CD14-positive monocyte (primary cell): ENCODE measurements at regions not wholly inside any gene's neighbourhood (a gene's known extent, or its start where the extent isn't known, plus 50 kb on each side); places are given as distances from the start of the nearest gene placed in this dataset.
"Not testable (repeated sequence)": the region's sequence is repeated elsewhere in the genome, so short reads cannot be mapped to it uniquely, and the experiment has no call there.

ENCODE experiments used
- DNase-seq, 3 donors: peaks; one replicate each; pipeline ENCODE4 v3.0.0-alpha.2; 2011 to 2022
- H2AFZ ChIP-seq: 2 replicates; pipeline ENCODE4 v1.6.0; 2012; ENCODE audit warnings: mild to moderate bottlenecking, low read depth, low read length, inconsistent platforms; ENCODE audit not compliant: insufficient read depth, poor library complexity, severe bottlenecking
- H3K27ac ChIP-seq, 2 donors: 1 replicate in 1 of 2; 2 replicates in 1 of 2; pipeline ENCODE4 v1.5.1; 2012 to 2013; ENCODE audit warnings: low read length in 2 of 2, control low read depth in 1 of 2, inconsistent platforms in 1 of 2, low read depth in 1 of 2, mild to moderate bottlenecking in 1 of 2
- H3K27me3 ChIP-seq, 2 donors: one replicate each; pipeline versions ENCODE4 v1.6.0 to v1.6.1; 2011 to 2013; ENCODE audit warnings: low read length in 2 of 2; ENCODE audit not compliant: control insufficient read depth in 2 of 2, insufficient read depth in 2 of 2
- H3K36me3 ChIP-seq, 2 donors: replicated peaks in 1 of 2; 1 replicate in 1 of 2; 2 replicates in 1 of 2; pipeline versions ENCODE4 v1.5.1 to v1.6.1; 2012 to 2013; ENCODE audit warnings: low read length in 2 of 2, control low read depth in 1 of 2, inconsistent platforms in 1 of 2, mild to moderate bottlenecking in 1 of 2; ENCODE audit not compliant: insufficient read depth in 2 of 2, control insufficient read depth in 1 of 2
- H3K4me1 ChIP-seq, 2 donors: 1 replicate in 1 of 2; 2 replicates in 1 of 2; pipeline versions ENCODE4 v1.5.1 to v1.6.1; 2012 to 2013; ENCODE audit warnings: low read length in 2 of 2, control low read depth in 1 of 2, inconsistent platforms in 1 of 2, mild to moderate bottlenecking in 1 of 2, moderate library complexity in 1 of 2; ENCODE audit not compliant: insufficient read depth in 2 of 2, control insufficient read depth in 1 of 2
- H3K4me2 ChIP-seq: replicated peaks from 2 replicates; pipeline ENCODE3; 2012; ENCODE audit warnings: low read length, moderate library complexity, mild to moderate bottlenecking; ENCODE audit not compliant: poor library complexity, severe bottlenecking; ENCODE audit errors: extremely low read depth
- H3K4me3 ChIP-seq, 3 experiments: fragments of 200-600 bp in 1 of 3; sonication (generic) in 1 of 3; replicated peaks in 1 of 3; 1 replicate in 2 of 3; 2 replicates in 1 of 3; pipeline ENCODE4 v1.5.1; 2011 to 2013; ENCODE audit warnings: low read length in 3 of 3, mild to moderate bottlenecking in 3 of 3, control low read depth in 2 of 3, low read depth in 2 of 3, inconsistent platforms in 1 of 3, moderate library complexity in 1 of 3
- H3K79me2 ChIP-seq: 2 replicates; pipeline ENCODE4 v1.6.0; 2012; ENCODE audit warnings: mild to moderate bottlenecking, control low read depth, inconsistent platforms, low read length, moderate library complexity; ENCODE audit not compliant: insufficient read depth
- H3K9ac ChIP-seq: 2 replicates; pipeline ENCODE4 v1.6.0; 2017; ENCODE audit warnings: low read length, mild to moderate bottlenecking; ENCODE audit not compliant: insufficient read depth, poor library complexity, severe bottlenecking
- H3K9me3 ChIP-seq, 2 donors: replicated peaks in 1 of 2; 1 replicate in 1 of 2; 2 replicates in 1 of 2; pipeline versions ENCODE4 v1.5.1 to v1.6.1; 2012 to 2013; ENCODE audit warnings: low read length in 2 of 2, control low read depth in 1 of 2; ENCODE audit not compliant: control insufficient read depth in 1 of 2, insufficient read depth in 1 of 2
- H4K20me1 ChIP-seq: 2 replicates; pipeline ENCODE4 v1.6.0; 2012; ENCODE audit warnings: mild to moderate bottlenecking, low read length, control low read depth, moderate library complexity; ENCODE audit not compliant: insufficient read depth
- H3K27ac Mint-ChIP-seq, 7 donors: one replicate each; pipeline ENCODE4 v1.8.0; 2020; ENCODE audit warnings: mild to moderate bottlenecking in 7 of 7, mixed read lengths in 7 of 7, moderate library complexity in 6 of 7, inconsistent platforms in 2 of 7
- H3K27me3 Mint-ChIP-seq, 3 donors: one replicate each; pipeline ENCODE4 v1.8.0; 2021 to 2022; ENCODE audit warnings: low read depth in 3 of 3, mild to moderate bottlenecking in 3 of 3, mixed read lengths in 3 of 3, moderate library complexity in 3 of 3, inconsistent platforms in 1 of 3
- H3K36me3 Mint-ChIP-seq, 2 donors: one replicate each; pipeline ENCODE4 v1.8.0; 2020; ENCODE audit warnings: mixed read lengths in 2 of 2, inconsistent platforms in 1 of 2, mild to moderate bottlenecking in 1 of 2
- H3K4me1 Mint-ChIP-seq: one replicate; pipeline ENCODE4 v1.8.0; 2020; ENCODE audit warnings: mild to moderate bottlenecking, mixed read lengths
- H3K4me3 Mint-ChIP-seq, 2 donors: one replicate each; pipeline ENCODE4 v1.8.0; 2020; ENCODE audit warnings: mild to moderate bottlenecking in 2 of 2, mixed read lengths in 2 of 2, moderate library complexity in 1 of 2
- H3K9me3 Mint-ChIP-seq, 7 donors: one replicate each; pipeline ENCODE4 v1.8.0; 2020 to 2022; ENCODE audit warnings: mixed read lengths in 7 of 7, mild to moderate bottlenecking in 6 of 7, moderate library complexity in 6 of 7, inconsistent platforms in 2 of 7
- CTCF ChIP-seq: fragments of 200-600 bp; IDR thresholded peaks from one replicate; pipeline ENCODE4 v1.8.0; 2022; ENCODE audit warnings: antibody characterized with exemption, mild to moderate bottlenecking
- WGBS: methylation state at CpG from one replicate; pipeline ENCODE4 v1.1.5; 2013; ENCODE audit warnings: missing lambda C conversion rate; ENCODE audit not compliant: insufficient coverage; 5-methylcytosine and 5-hydroxymethylcytosine counted together
- intact Hi-C, 2 donors: fragments of 100-400 bp; cut with micrococcal nuclease; formaldehyde crosslinking; loops; one replicate each; pipeline versions ENCODE4 v1.15.0 to v1.15.1; 2023

- Histone ChIP-seq H3K9ac (no peak overlapping the region), H4K20me1 (no peaks in the 10 kb centered on the region), H3K27me3 (no peaks in the 10 kb centered on the region), H3K36me3 (no peaks in the 10 kb centered on the region), H3K9me3 (no peaks in the 10 kb centered on the region), H2AFZ (no peak overlapping the region), H3K79me2 (no peaks in the 10 kb centered on the region), H3K27ac (no peak overlapping the region), H3K4me2 (no peak overlapping the region), H3K4me3 (no peak overlapping the region), H3K4me1 (no peaks in the 10 kb centered on the region)
- no peaks in the 10 kb centered on the region for H3K4me1 Mint-ChIP-seq
- H3K4me3 Mint-ChIP-seq = no peak overlapping the region
- DNase-seq = no peak
- H3K36me3 Mint-ChIP-seq = no peaks in the 10 kb centered on the region
- peaks cover 0 to 6% (median 2%) of the 10 kb centered on the region in 7 donors for H3K9me3 Mint-ChIP-seq
- no peak for TF ChIP-seq CTCF
- WGBS = 88% methylated on average over 8 of the region's 8 CpGs
- H3K27me3 Mint-ChIP-seq = no peaks in the 10 kb centered on the region
- intact Hi-C loops = no loop called here
- H3K27ac Mint-ChIP-seq = no peak overlapping the region
These were observed 900.7 kb downstream of the UQCRFS1 start for GRCh38 chr19:28312269-28312668.

DNA sequence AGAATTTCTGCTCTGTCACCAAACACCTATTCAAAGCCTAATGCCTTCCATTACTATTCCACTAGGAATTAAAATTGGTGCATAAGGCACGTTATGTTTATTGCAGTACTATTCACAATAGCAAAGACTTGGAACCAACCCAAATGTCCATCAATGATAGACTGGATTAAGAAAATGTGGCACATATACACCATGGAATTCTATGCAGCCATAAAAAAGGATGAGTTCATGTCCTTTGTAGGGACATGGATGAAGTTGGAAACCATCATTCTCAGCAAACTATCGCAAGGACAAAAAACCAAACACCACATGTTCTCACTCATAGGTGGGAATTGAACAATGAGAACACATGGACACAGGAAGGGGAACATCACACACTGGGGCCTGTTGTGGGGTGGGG, 902.1 kb downstream of the UQCRFS1 start:
- H3K4me2 ChIP-seq, H3K9me3 ChIP-seq, H3K9ac ChIP-seq, H3K27me3 Mint-ChIP-seq, H2AFZ ChIP-seq, intact Hi-C loops, H3K9me3 Mint-ChIP-seq, H3K36me3 Mint-ChIP-seq, H3K4me3 Mint-ChIP-seq, H3K27me3 ChIP-seq, H3K36me3 ChIP-seq, DNase-seq, H3K4me3 ChIP-seq, H3K27ac Mint-ChIP-seq, H4K20me1 ChIP-seq, H3K4me1 ChIP-seq, H3K4me1 Mint-ChIP-seq, H3K79me2 ChIP-seq, H3K27ac ChIP-seq: not testable (repeated sequence)
- no CpG with 5 or more reads among the region's 2 CpGs for WGBS
